ENCODE measurements at regions not wholly inside any gene's neighbourhood (a gene's known extent, or its start where the extent isn't known, plus 50 kb on each side); places are given as distances from the start of the nearest gene placed in this dataset.

DNA sequence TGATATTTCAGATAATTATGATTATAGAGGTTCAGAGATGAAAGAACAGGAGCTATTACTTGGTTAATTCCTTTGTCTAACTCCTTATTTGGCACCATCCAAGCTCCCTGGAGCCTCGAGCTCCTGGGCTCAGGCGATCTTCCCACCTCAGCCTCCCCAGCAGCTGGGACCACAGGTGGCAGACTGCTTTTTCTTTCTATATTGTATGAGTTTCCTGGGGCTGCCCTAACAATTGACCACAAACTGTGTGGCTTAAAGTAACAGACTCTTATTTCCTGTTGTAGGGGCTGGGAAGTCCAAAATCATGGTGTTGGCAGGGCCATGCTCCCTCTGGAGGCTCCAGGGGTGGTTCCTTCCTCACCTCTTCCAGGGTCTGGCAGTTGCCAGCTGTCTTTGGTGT is 163.3 kb upstream of the ADCY1 start (continued):
- TF ChIP-seq, protein P1, sequence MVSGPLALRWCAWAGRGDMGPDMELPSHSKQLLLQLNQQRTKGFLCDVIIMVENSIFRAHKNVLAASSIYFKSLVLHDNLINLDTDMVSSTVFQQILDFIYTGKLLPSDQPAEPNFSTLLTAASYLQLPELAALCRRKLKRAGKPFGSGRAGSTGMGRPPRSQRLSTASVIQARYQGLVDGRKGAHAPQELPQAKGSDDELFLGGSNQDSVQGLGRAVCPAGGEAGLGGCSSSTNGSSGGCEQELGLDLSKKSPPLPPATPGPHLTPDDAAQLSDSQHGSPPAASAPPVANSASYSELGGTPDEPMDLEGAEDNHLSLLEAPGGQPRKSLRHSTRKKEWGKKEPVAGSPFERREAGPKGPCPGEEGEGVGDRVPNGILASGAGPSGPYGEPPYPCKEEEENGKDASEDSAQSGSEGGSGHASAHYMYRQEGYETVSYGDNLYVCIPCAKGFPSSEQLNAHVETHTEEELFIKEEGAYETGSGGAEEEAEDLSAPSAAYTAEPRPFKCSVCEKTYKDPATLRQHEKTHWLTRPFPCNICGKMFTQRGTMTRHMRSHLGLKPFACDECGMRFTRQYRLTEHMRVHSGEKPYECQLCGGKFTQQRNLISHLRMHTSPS (CRISPR knock-in tag; IDR thresholded peaks at IDR 0.05; ENCODE audit: low read depth) = no peak
- TF ChIP-seq KDM5A (IDR thresholded peaks at IDR 0.05; ENCODE audit: borderline replicate concordance, low read length) = no peak
- TF ChIP-seq, protein P2, sequence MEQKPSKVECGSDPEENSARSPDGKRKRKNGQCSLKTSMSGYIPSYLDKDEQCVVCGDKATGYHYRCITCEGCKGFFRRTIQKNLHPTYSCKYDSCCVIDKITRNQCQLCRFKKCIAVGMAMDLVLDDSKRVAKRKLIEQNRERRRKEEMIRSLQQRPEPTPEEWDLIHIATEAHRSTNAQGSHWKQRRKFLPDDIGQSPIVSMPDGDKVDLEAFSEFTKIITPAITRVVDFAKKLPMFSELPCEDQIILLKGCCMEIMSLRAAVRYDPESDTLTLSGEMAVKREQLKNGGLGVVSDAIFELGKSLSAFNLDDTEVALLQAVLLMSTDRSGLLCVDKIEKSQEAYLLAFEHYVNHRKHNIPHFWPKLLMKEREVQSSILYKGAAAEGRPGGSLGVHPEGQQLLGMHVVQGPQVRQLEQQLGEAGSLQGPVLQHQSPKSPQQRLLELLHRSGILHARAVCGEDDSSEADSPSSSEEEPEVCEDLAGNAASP (CRISPR knock-in tag; IDR thresholded peaks at IDR 0.05; ENCODE audit: borderline replicate concordance) = no peak

DNA sequence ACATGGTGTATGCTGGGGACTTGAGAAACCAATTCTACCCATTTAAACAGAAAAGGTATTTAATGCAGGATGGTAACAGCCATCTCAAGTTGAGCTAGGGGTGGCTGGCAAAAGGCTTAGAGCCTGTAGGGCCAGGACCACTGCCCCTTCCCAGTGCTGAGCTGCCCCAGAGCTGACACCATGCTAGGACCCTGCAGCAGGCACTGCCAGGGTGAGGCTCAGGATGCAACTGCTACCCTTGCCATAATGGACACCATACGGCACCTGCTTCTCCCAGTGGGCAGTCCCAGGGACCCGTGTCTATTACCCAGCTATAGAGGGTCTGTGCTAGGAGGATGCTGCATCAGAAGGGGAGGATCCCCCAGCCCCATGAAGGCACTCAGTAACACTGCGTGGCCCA is 160.7 kb upstream of the ADCY1 start:
- in situ Hi-C loops (cut with HindIII; ENCODE audit: extremely low pct_ligation_motif_present, low pct_unique_long_range_greater_than_20kb) = no loop called here
- WGBS (ENCODE audit: low lambda C conversion rate) = no CpG with 5 or more reads among the region's 3 CpGs
- Histone ChIP-seq H2AFZ (ENCODE audit: low read length) (no peak overlapping the region), H3K36me3 (replicated peaks in 1 of 2; ENCODE audit: control insufficient read depth in 1 of 2, insufficient read depth in 2 of 2, low read length in 2 of 2) (no peaks in the 10 kb centered on the region), H3K4me1 (ENCODE audit: insufficient read depth, low read length) (no peaks in the 10 kb centered on the region), H3K4me2 (ENCODE audit: low read depth, low read length) (no peak overlapping the region), H3K4me3 (replicated peaks in 1 of 3; ENCODE audit: insufficient read depth in 1 of 3, low read depth in 2 of 3, low read length in 3 of 3) (no peak overlapping the region), H4K20me1 (ENCODE audit: insufficient read depth, low read length) (no peaks in the 10 kb centered on the region), H3K27me3 (ENCODE audit: control insufficient read depth in 1 of 2, insufficient read depth in 2 of 2, low read length in 2 of 2) (no peaks in the 10 kb centered on the region), H3K9me3 (ENCODE audit: low read length) (no peaks in the 10 kb centered on the region), H3K9ac (ENCODE audit: insufficient read depth, low read depth, low read length) (no peak overlapping the region), H3K79me2 (ENCODE audit: insufficient read depth, low read length) (no peaks in the 10 kb centered on the region), H3K27ac (ENCODE audit: extremely low read length, insufficient read depth, low read length) (no peak overlapping the region)
- ATAC-seq (no peak), FAIRE-seq (no peak), DNase-seq (ENCODE audit: low spot score) (no peak)
- BruUV-seq (replicated peaks) = no TSS peak
- ChIA-PET POLR2A (no interaction called here), CTCF (ENCODE audit: low intra/inter-chr PET ratio, low total read pairs) (no interaction called here)
- intact Hi-C loops (cut with micrococcal nuclease; ENCODE audit: unreplicated experiment) = no loop called here
- TF ChIP-seq HIVEP1 (CRISPR knock-in tag; IDR thresholded peaks at IDR 0.05) = no peak
- no peak for TF ChIP-seq ZNF569 (CRISPR knock-in tag; IDR thresholded peaks at IDR 0.05; ENCODE audit: borderline replicate concordance)
- no peak for TF ChIP-seq NFATC3 (CRISPR knock-in tag; IDR thresholded peaks at IDR 0.05)
- no peak for TF ChIP-seq ZNF225 (CRISPR knock-in tag; IDR thresholded peaks at IDR 0.05)
- TF ChIP-seq, protein P3, sequence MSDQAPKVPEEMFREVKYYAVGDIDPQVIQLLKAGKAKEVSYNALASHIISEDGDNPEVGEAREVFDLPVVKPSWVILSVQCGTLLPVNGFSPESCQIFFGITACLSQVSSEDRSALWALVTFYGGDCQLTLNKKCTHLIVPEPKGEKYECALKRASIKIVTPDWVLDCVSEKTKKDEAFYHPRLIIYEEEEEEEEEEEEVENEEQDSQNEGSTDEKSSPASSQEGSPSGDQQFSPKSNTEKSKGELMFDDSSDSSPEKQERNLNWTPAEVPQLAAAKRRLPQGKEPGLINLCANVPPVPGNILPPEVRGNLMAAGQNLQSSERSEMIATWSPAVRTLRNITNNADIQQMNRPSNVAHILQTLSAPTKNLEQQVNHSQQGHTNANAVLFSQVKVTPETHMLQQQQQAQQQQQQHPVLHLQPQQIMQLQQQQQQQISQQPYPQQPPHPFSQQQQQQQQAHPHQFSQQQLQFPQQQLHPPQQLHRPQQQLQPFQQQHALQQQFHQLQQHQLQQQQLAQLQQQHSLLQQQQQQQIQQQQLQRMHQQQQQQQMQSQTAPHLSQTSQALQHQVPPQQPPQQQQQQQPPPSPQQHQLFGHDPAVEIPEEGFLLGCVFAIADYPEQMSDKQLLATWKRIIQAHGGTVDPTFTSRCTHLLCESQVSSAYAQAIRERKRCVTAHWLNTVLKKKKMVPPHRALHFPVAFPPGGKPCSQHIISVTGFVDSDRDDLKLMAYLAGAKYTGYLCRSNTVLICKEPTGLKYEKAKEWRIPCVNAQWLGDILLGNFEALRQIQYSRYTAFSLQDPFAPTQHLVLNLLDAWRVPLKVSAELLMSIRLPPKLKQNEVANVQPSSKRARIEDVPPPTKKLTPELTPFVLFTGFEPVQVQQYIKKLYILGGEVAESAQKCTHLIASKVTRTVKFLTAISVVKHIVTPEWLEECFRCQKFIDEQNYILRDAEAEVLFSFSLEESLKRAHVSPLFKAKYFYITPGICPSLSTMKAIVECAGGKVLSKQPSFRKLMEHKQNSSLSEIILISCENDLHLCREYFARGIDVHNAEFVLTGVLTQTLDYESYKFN (CRISPR knock-in tag; conservative IDR thresholded peaks at IDR 0.05) = no peak
- TF ChIP-seq MLLT10 (CRISPR knock-in tag; IDR thresholded peaks at IDR 0.05) = no peak
- TF ChIP-seq ZNF234 (CRISPR knock-in tag; conservative IDR thresholded peaks at IDR 0.05) = no peak
- TF ChIP-seq ZNF598 (CRISPR knock-in tag; IDR thresholded peaks at IDR 0.05; ENCODE audit: borderline replicate concordance) = no peak
- TF ChIP-seq ZNF496 (CRISPR knock-in tag; IDR thresholded peaks at IDR 0.05; ENCODE audit: insufficient replicate concordance) = no peak
- TF ChIP-seq HCFC1 (IDR thresholded peaks at IDR 0.05; ENCODE audit: low read depth, low read length) = no peak
- TF ChIP-seq HOXA7 (CRISPR knock-in tag; IDR thresholded peaks at IDR 0.05) = no peak
- no peak for TF ChIP-seq DNMT1 (CRISPR knock-in tag; IDR thresholded peaks at IDR 0.05)
- TF ChIP-seq, protein P4, sequence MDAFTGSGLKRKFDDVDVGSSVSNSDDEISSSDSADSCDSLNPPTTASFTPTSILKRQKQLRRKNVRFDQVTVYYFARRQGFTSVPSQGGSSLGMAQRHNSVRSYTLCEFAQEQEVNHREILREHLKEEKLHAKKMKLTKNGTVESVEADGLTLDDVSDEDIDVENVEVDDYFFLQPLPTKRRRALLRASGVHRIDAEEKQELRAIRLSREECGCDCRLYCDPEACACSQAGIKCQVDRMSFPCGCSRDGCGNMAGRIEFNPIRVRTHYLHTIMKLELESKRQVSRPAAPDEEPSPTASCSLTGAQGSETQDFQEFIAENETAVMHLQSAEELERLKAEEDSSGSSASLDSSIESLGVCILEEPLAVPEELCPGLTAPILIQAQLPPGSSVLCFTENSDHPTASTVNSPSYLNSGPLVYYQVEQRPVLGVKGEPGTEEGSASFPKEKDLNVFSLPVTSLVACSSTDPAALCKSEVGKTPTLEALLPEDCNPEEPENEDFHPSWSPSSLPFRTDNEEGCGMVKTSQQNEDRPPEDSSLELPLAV (CRISPR knock-in tag; conservative IDR thresholded peaks at IDR 0.05; ENCODE audit: low read depth) = no peak
- TF ChIP-seq TEAD3 (CRISPR knock-in tag; optimal IDR thresholded peaks at IDR 0.05; ENCODE audit: borderline replicate concordance) = no peak
